GM12875 (cell line): ENCODE measurements at regions not wholly inside any gene's neighbourhood (a gene's known extent, or its start where the extent isn't known, plus 50 kb on each side); places are given as distances from the start of the nearest gene placed in this dataset.

ENCODE experiments used
- H3K4me3 ChIP-seq: one replicate; pipeline ENCODE4 v1.5.1; 2011; ENCODE audit warnings: low read depth, low read length, control low read depth
- CTCF ChIP-seq: IDR thresholded peaks from 2 replicates; pipeline ENCODE4 v1.5.1; 2011; ENCODE audit warnings: low read depth, mild to moderate bottlenecking, control low read depth, inconsistent platforms, low read length, moderate library complexity, borderline replicate concordance; ENCODE audit not compliant: insufficient read depth

GRCh38 chr22:27157666-27158370, 500.4 kb downstream of the MIAT start:
- no peak for TF ChIP-seq CTCF
- no peak overlapping the region for H3K4me3 ChIP-seq

- no peak overlapping the region for H3K4me3 ChIP-seq
- TF ChIP-seq CTCF: no peak
Measured at GRCh38 chr22:27159016-27159415, 501.6 kb downstream of the MIAT start.

GRCh38 chr22:27159716-27160295, 502.4 kb downstream of the MIAT start:
- no peak for TF ChIP-seq CTCF
- H3K4me3 ChIP-seq: no peak overlapping the region

GRCh38 chr22:27163162-27164137, 506.1 kb downstream of the MIAT start:
- no peak overlapping the region for H3K4me3 ChIP-seq
- TF ChIP-seq CTCF: no peak

- no peak overlapping the region for H3K4me3 ChIP-seq
- no peak for TF ChIP-seq CTCF
Measured at GRCh38 chr22:27164781-27165503, 507.6 kb downstream of the MIAT start.

- TF ChIP-seq CTCF: no peak
- H3K4me3 ChIP-seq: no peak overlapping the region
Measured at GRCh38 chr22:27168681-27169080, 511.3 kb downstream of the MIAT start.
